Astrocyte (in vitro differentiated cells and primary cell): ENCODE measurements at regions not wholly inside any gene's neighbourhood (a gene's known extent, or its start where the extent isn't known, plus 50 kb on each side); places are given as distances from the start of the nearest gene placed in this dataset.

Experiments used
- DNase-seq: peaks from one replicate; pipeline ENCODE4 v3.0.0-alpha.2; 2010; ENCODE audit warnings: low read depth
- FAIRE-seq: peaks from 2 replicates; lab custom pipeline; 2011; peaks lifted over from hg19 to GRCh38; lab: Jason Lieb, UNC
- H2AFZ ChIP-seq: 2 replicates; pipeline ENCODE4 v1.6.0; 2012; ENCODE audit warnings: low read depth, low read length, inconsistent platforms
- H3K27ac ChIP-seq: 2 replicates; pipeline ENCODE4 v1.5.1; 2011; ENCODE audit warnings: low read depth, low read length, inconsistent platforms
- H3K27me3 ChIP-seq: 2 replicates; pipeline ENCODE4 v1.6.0; 2011; ENCODE audit warnings: low read length, inconsistent platforms; ENCODE audit not compliant: insufficient read depth
- H3K36me3 ChIP-seq: 2 replicates; pipeline ENCODE4 v1.5.1; 2011; ENCODE audit warnings: low read length, inconsistent platforms; ENCODE audit not compliant: insufficient read depth
- H3K4me1 ChIP-seq: 2 replicates; pipeline ENCODE4 v1.5.1; 2011; ENCODE audit warnings: low read length, inconsistent platforms; ENCODE audit not compliant: insufficient read depth
- H3K4me2 ChIP-seq: 2 replicates; pipeline ENCODE4 v1.6.0; 2012; ENCODE audit warnings: low read length, inconsistent platforms
- H3K4me3 ChIP-seq: 2 replicates; pipeline ENCODE4 v1.5.1; 2011; ENCODE audit warnings: low read depth, mild to moderate bottlenecking, low read length, inconsistent platforms; ENCODE audit not compliant: insufficient read depth
- H3K79me2 ChIP-seq: 2 replicates; pipeline ENCODE4 v1.6.0; 2012; ENCODE audit warnings: mild to moderate bottlenecking, low read length, inconsistent platforms; ENCODE audit not compliant: insufficient read depth
- H3K9ac ChIP-seq: 2 replicates; pipeline ENCODE4 v1.6.0; 2012; ENCODE audit warnings: mild to moderate bottlenecking, low read length, inconsistent platforms
- H3K9me3 ChIP-seq: 2 replicates; pipeline ENCODE4 v1.5.1; 2012; ENCODE audit warnings: low read depth, mild to moderate bottlenecking, low read length, inconsistent platforms; ENCODE audit not compliant: insufficient read depth
- H4K20me1 ChIP-seq: 2 replicates; pipeline ENCODE4 v1.6.0; 2012; ENCODE audit warnings: low read length, inconsistent platforms; ENCODE audit not compliant: insufficient read depth
- H3K27ac Mint-ChIP-seq: one replicate; pipeline ENCODE4 v1.8.0; 2021; ENCODE audit warnings: mild to moderate bottlenecking, mixed read lengths; ENCODE audit not compliant: unreplicated experiment
- H3K27me3 Mint-ChIP-seq: one replicate; pipeline ENCODE4 v1.8.0; 2021; ENCODE audit warnings: low read depth, mixed read lengths; ENCODE audit not compliant: unreplicated experiment
- H3K36me3 Mint-ChIP-seq: one replicate; pipeline ENCODE4 v1.8.0; 2021; ENCODE audit warnings: low read depth, mixed read lengths; ENCODE audit not compliant: unreplicated experiment
- H3K4me1 Mint-ChIP-seq: one replicate; pipeline ENCODE4 v1.8.0; 2021; ENCODE audit warnings: low read depth, mixed read lengths; ENCODE audit not compliant: unreplicated experiment
- H3K4me3 Mint-ChIP-seq: one replicate; pipeline ENCODE4 v1.8.0; 2021; ENCODE audit warnings: mild to moderate bottlenecking, moderate library complexity, mixed read lengths; ENCODE audit not compliant: unreplicated experiment
- H3K9me3 Mint-ChIP-seq: one replicate; pipeline ENCODE4 v1.8.0; 2021; ENCODE audit warnings: mild to moderate bottlenecking, mixed read lengths; ENCODE audit not compliant: unreplicated experiment
- EZH2 ChIP-seq: IDR thresholded peaks from 2 replicates; pipeline ENCODE4 v1.6.1; 2012; ENCODE audit warnings: mild to moderate bottlenecking, low read length, inconsistent platforms; ENCODE audit not compliant: insufficient read depth
- TF ChIP-seq, protein P1 (sequence below): IDR thresholded peaks from 2 replicates; pipeline ENCODE4 v1.5.1; 2011; ENCODE audit warnings: low read depth, mild to moderate bottlenecking, inconsistent platforms, low read length, moderate library complexity; ENCODE audit not compliant: insufficient read depth

DNA sequence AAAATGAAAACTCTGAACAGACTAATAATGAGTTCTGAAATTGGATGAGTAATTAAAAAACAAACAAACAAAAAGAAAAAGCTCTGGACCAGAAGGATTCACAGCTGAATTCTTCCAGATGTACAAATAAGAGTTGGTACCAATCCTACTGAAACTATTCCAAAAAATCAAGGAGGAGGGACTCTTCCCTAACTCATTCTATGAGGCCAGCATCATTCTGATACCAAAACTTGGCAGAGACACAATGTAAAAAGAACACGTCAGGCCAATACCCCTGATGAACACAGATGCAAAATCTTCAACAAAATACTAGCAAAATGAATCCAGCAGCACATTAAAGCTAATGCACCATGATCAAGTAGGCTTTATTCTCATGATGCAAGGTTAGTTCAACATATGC lies 183.9 kb upstream of the CNOT2 start:
- Histone ChIP-seq H3K4me1 (no peaks in the 10 kb centered on the region), H3K27me3 (no peaks in the 10 kb centered on the region), H3K79me2 (no peaks in the 10 kb centered on the region), H2AFZ (no peak overlapping the region), H3K4me2 (no peak overlapping the region), H3K9me3 (no peaks in the 10 kb centered on the region), H3K4me3 (no peak overlapping the region), H3K36me3 (no peaks in the 10 kb centered on the region), H3K27ac (no peak overlapping the region), H3K9ac (no peak overlapping the region), H4K20me1 (no peaks in the 10 kb centered on the region)
- Mint-ChIP-seq H3K4me1 (no peaks in the 10 kb centered on the region), H3K27ac (no peak overlapping the region), H3K9me3 (peaks cover 3% of the 10 kb centered on the region), H3K27me3 (no peaks in the 10 kb centered on the region), H3K36me3 (no peaks in the 10 kb centered on the region), H3K4me3 (no peak overlapping the region)
- DNase-seq: no peak
- TF ChIP-seq, protein P1, sequence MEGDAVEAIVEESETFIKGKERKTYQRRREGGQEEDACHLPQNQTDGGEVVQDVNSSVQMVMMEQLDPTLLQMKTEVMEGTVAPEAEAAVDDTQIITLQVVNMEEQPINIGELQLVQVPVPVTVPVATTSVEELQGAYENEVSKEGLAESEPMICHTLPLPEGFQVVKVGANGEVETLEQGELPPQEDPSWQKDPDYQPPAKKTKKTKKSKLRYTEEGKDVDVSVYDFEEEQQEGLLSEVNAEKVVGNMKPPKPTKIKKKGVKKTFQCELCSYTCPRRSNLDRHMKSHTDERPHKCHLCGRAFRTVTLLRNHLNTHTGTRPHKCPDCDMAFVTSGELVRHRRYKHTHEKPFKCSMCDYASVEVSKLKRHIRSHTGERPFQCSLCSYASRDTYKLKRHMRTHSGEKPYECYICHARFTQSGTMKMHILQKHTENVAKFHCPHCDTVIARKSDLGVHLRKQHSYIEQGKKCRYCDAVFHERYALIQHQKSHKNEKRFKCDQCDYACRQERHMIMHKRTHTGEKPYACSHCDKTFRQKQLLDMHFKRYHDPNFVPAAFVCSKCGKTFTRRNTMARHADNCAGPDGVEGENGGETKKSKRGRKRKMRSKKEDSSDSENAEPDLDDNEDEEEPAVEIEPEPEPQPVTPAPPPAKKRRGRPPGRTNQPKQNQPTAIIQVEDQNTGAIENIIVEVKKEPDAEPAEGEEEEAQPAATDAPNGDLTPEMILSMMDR: no peak
- TF ChIP-seq EZH2: no peak
- FAIRE-seq: no peak

- H3K4me1 Mint-ChIP-seq: no peaks in the 10 kb centered on the region
Observed at GRCh38 chr12:70060634-70061033, 182.6 kb upstream of the CNOT2 start.

GRCh38 chr12:70068743-70069142 lies 174.5 kb upstream of the CNOT2 start:
- no peak for DNase-seq
- Mint-ChIP-seq H3K4me1 (no peaks in the 10 kb centered on the region), H3K27ac (no peak overlapping the region), H3K27me3 (no peaks in the 10 kb centered on the region), H3K36me3 (no peaks in the 10 kb centered on the region), H3K4me3 (no peak overlapping the region), H3K9me3 (no peaks in the 10 kb centered on the region)
- H2AFZ ChIP-seq: no peak overlapping the region
- H3K36me3 ChIP-seq: no peaks in the 10 kb centered on the region
- H3K27ac ChIP-seq: no peak overlapping the region
- H3K79me2 ChIP-seq: no peaks in the 10 kb centered on the region
- H3K4me2 ChIP-seq: no peak overlapping the region
- FAIRE-seq: no peak
- no peaks in the 10 kb centered on the region for H3K4me1 ChIP-seq
- no peak overlapping the region for H3K9ac ChIP-seq
- no peak overlapping the region for H3K4me3 ChIP-seq
- no peaks in the 10 kb centered on the region for H3K9me3 ChIP-seq
- TF ChIP-seq, protein P1: no peak
- TF ChIP-seq EZH2: no peak
- no peaks in the 10 kb centered on the region for H4K20me1 ChIP-seq
- no peaks in the 10 kb centered on the region for H3K27me3 ChIP-seq

More at GRCh38 chr12:70060634-70061033, 182.6 kb upstream of the CNOT2 start:
- Mint-ChIP-seq H3K27ac (no peak overlapping the region), H3K9me3 (peaks cover 3% of the 10 kb centered on the region), H3K4me3 (no peak overlapping the region), H3K27me3 (no peaks in the 10 kb centered on the region), H3K36me3 (no peaks in the 10 kb centered on the region)
- no peak overlapping the region for H3K4me2 ChIP-seq
- TF ChIP-seq, protein P1: no peak
- no peaks in the 10 kb centered on the region for H3K27me3 ChIP-seq
- FAIRE-seq: no peak
- no peaks in the 10 kb centered on the region for H3K9me3 ChIP-seq
- no peak overlapping the region for H3K27ac ChIP-seq
- no peaks in the 10 kb centered on the region for H4K20me1 ChIP-seq
- no peak overlapping the region for H2AFZ ChIP-seq
- H3K9ac ChIP-seq: no peak overlapping the region
- no peak overlapping the region for H3K4me3 ChIP-seq
- no peaks in the 10 kb centered on the region for H3K79me2 ChIP-seq
- no peaks in the 10 kb centered on the region for H3K36me3 ChIP-seq
- DNase-seq: no peak
- no peaks in the 10 kb centered on the region for H3K4me1 ChIP-seq
